ENCODE measurements at regions not wholly inside any gene's neighbourhood (a gene's known extent, or its start where the extent isn't known, plus 50 kb on each side); places are given as distances from the start of the nearest gene placed in this dataset.

GRCh38 chr11:22084056-22084455 is 108.8 kb upstream of the ANO5 start (continued):
- no peak for TF ChIP-seq REST (tag by site-specific recombination; IDR thresholded peaks at IDR 0.05)

- ChIA-PET CTCF (no interaction called here), POLR2A (no interaction called here)
- H3K27ac ChIP-seq (ENCODE audit: extremely low read depth, low read depth, low read length), result no peak overlapping the region
- no peak overlapping the region for H3K4me3 ChIP-seq (ENCODE audit: low read depth, low read length)
- H3K9me3 ChIP-seq (ENCODE audit: control insufficient read depth, insufficient read depth, low read depth, low read length), result no peaks in the 10 kb centered on the region
- H3K36me3 ChIP-seq (ENCODE audit: control insufficient read depth in 2 of 2, insufficient read depth in 1 of 2, low read length in 2 of 2), result no peaks in the 10 kb centered on the region
- no peaks in the 10 kb centered on the region for H3K4me1 ChIP-seq (ENCODE audit: control insufficient read depth, insufficient read depth, low read length)
- TF ChIP-seq ZNF24 (tag by site-specific recombination; IDR thresholded peaks at IDR 0.05) (no peak), ZEB2 (tag by site-specific recombination; IDR thresholded peaks at IDR 0.05) (no peak), ZBTB7A (tag by site-specific recombination; IDR thresholded peaks at IDR 0.05; ENCODE audit: low read depth) (no peak)
These were observed 108.3 kb upstream of the ANO5 start for GRCh38 chr11:22084564-22084963.

GRCh38 chr11:22089609-22090008 is 103.3 kb upstream of the ANO5 start:
- Histone ChIP-seq H3K4me3 (ENCODE audit: low read depth, low read length) (no peak overlapping the region), H3K36me3 (ENCODE audit: control insufficient read depth in 2 of 2, insufficient read depth in 1 of 2, low read length in 2 of 2) (no peaks in the 10 kb centered on the region), H3K27ac (ENCODE audit: extremely low read depth, low read depth, low read length) (no peak overlapping the region), H3K9me3 (ENCODE audit: control insufficient read depth, insufficient read depth, low read depth, low read length) (no peaks in the 10 kb centered on the region), H3K4me1 (ENCODE audit: control insufficient read depth, insufficient read depth, low read length) (no peaks in the 10 kb centered on the region)
- CTCF ChIA-PET, result no interaction called here
- POLR2A ChIA-PET, result no interaction called here
- TF ChIP-seq ZNF280D (tag by site-specific recombination; IDR thresholded peaks at IDR 0.05), result no peak
- TF ChIP-seq ZNF350 (tag by site-specific recombination; IDR thresholded peaks at IDR 0.05), result no peak
- no peak for TF ChIP-seq ZNF211 (tag by site-specific recombination; IDR thresholded peaks at IDR 0.05; ENCODE audit: low read depth)
- no peak for TF ChIP-seq ZNF16 (tag by site-specific recombination; IDR thresholded peaks at IDR 0.05; ENCODE audit: low read depth)
- TF ChIP-seq ZNF266 (tag by site-specific recombination; IDR thresholded peaks at IDR 0.05; ENCODE audit: low read depth), result no peak
- TF ChIP-seq ZNF514 (tag by site-specific recombination; IDR thresholded peaks at IDR 0.05), result no peak
- no peak for TF ChIP-seq ZNF112 (tag by site-specific recombination; IDR thresholded peaks at IDR 0.05)
- no peak for TF ChIP-seq ZNF555 (tag by site-specific recombination; conservative IDR thresholded peaks at IDR 0.05)
- no peak for TF ChIP-seq IKZF3 (tag by site-specific recombination; IDR thresholded peaks at IDR 0.05)
- TF ChIP-seq HIC1 (tag by site-specific recombination; IDR thresholded peaks at IDR 0.05), result no peak
- TF ChIP-seq WT1 (tag by site-specific recombination; IDR thresholded peaks at IDR 0.05), result no peak
- no peak for TF ChIP-seq ZNF2 (tag by site-specific recombination; IDR thresholded peaks at IDR 0.05)
- TF ChIP-seq ZNF416 (tag by site-specific recombination; IDR thresholded peaks at IDR 0.05), result no peak
- no peak for TF ChIP-seq ZNF280C (tag by site-specific recombination; IDR thresholded peaks at IDR 0.05)
- no peak for TF ChIP-seq ZNF140 (tag by site-specific recombination; IDR thresholded peaks at IDR 0.05)
- no peak for TF ChIP-seq ZBTB44 (tag by site-specific recombination; IDR thresholded peaks at IDR 0.05)
- no peak for TF ChIP-seq MEIS1 (CRISPR knock-in tag; IDR thresholded peaks at IDR 0.05; ENCODE audit: borderline replicate concordance)

Measured in HEK293 (cell line).